ENCODE measurements at regions not wholly inside any gene's neighbourhood (a gene's known extent, or its start where the extent isn't known, plus 50 kb on each side); places are given as distances from the start of the nearest gene placed in this dataset.

- TF ChIP-seq CTCF (conservative IDR thresholded peaks at IDR 0.05 in 1 of 2, IDR thresholded peaks at IDR 0.05 in 1 of 2; ENCODE audit: extremely low read depth in 1 of 2, insufficient read depth in 1 of 2, low read depth in 1 of 2, low read length in 2 of 2) (no peak), EZH2 (IDR thresholded peaks at IDR 0.05; ENCODE audit: borderline replicate concordance, low read length) (no peak)
Observed at GRCh38 chr1:192462616-192463015, 113.0 kb upstream of the RGS1 start.

Data from mammary epithelial cell (primary cell).